Fibroblast of the conjunctiva (primary cell): ENCODE measurements at regions not wholly inside any gene's neighbourhood (a gene's known extent, or its start where the extent isn't known, plus 50 kb on each side); places are given as distances from the start of the nearest gene placed in this dataset.
"Not testable (repeated sequence)": the region's sequence is repeated elsewhere in the genome, so short reads cannot be mapped to it uniquely, and the experiment has no call there.

Experiments used
- DNase-seq: peaks from one replicate; pipeline ENCODE4 v3.0.0-alpha.2; 2010; ENCODE audit warnings: low read depth

DNA sequence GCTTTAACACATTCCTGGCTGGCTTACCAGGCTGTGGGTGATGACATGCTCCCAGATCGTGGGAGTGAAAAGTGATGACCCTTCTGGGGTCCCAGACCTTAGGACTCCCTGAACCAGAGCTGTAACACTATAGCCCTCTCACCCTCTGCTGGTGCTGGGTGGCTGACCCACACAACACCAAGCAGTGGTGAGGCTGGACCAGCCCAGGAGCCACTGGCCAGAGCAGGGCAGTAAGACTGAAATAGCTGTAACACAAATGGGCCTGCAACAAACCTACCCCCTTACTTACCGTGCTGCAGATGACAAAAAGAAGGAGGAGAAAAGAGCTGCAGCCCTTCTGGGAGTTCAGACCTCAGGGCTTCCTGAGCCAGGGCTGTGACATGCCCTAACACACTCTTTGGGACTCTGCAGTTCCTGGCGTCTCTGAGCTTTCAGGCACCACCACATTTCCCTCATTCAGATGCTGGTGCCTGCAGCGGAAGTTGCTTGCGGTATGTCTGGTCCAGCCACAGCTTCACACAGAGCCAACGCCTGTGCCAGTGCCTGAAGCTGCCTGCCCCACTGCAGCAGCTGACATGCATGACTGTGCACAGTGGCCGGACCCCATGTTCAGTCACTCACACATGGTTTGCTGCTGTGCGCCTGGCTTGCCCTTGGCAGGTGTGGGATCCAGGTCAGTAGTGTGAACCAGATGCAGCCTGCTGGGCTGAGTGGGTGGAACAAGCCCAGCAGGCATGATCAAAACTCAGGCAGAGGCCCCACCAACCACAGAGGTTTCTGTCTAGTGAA is 1247.4 kb downstream of the EFNA5 start:
- no peak for DNase-seq

- DNase-seq = no peak
Observed at GRCh38 chr5:106420102-106420501, 1250.6 kb downstream of the EFNA5 start.

GRCh38 chr5:106418196-106418595 is 1252.5 kb downstream of the EFNA5 start:
- DNase-seq = no peak

DNA sequence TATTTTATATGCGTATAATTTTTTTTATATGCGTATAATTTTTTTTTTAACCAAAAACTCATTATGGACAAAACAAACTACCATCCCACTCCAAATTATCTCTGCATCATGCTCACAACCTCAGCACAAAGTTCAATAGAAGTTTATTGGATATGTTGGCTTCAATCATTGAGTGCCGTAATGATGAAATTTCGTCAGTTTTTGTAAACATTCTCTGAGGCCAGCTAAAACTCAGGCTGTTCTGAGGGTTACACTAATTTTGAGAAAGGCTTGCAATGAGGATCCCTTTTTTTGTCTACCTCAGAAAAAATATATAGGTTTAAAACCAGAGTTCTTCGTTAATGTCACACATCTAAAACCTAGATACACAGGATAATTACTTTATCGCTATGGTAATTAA is 1253.2 kb downstream of the EFNA5 start:
- DNase-seq = no peak

GRCh38 chr5:106417163-106417562 is 1253.6 kb downstream of the EFNA5 start:
- DNase-seq = no peak

DNA sequence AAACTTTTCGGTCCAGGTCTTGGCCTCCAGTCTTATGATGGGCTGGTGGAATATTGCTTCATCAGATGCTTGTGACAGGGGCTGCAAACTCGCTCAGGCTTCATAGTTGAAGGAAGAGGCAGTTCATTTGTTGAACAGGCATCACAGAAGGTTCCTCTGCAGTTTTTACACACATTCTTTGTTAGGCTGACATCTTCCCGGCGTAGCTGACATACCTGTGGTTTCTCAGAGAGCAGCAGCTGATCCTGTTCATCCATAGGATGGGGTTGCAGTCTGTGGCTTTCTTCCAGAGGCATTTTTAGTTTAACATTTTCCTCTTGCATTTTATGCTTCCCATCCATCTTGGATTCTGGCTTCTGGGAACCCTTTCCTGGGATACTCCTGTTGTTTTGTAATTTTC is 1255.2 kb downstream of the EFNA5 start:
- peak; percentile 47 for DNase-seq

GRCh38 chr5:106414342-106414741 is 1256.4 kb downstream of the EFNA5 start:
- DNase-seq = no peak

- no peak for DNase-seq
Observed at GRCh38 chr5:106412606-106413005, 1258.1 kb downstream of the EFNA5 start.

- no peak for DNase-seq
Observed at GRCh38 chr5:106408570-106408969, 1262.2 kb downstream of the EFNA5 start.

- no peak for DNase-seq
Observed at GRCh38 chr5:106408141-106408540, 1262.6 kb downstream of the EFNA5 start.

GRCh38 chr5:106401561-106401960 is 1269.2 kb downstream of the EFNA5 start:
- DNase-seq = no peak

DNA sequence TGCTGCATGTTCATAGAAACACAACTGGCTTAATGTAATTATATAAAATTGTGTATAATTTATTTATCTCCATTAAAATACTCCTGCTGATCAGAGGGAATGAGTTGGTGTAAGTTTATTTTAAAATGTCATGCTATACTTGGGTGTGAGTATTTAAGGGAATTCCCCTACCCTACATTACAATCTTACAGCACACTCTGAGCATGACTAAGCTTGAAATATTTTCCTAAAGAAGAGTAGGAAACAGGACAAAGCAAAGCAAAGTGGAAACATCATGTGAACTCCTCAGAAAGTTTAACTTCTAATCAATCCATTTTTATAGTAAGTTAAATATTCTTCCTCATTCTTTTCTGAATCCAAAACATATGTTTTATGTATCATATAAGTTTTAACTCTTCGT is 1271.3 kb downstream of the EFNA5 start:
- DNase-seq = peak; percentile 26

DNA sequence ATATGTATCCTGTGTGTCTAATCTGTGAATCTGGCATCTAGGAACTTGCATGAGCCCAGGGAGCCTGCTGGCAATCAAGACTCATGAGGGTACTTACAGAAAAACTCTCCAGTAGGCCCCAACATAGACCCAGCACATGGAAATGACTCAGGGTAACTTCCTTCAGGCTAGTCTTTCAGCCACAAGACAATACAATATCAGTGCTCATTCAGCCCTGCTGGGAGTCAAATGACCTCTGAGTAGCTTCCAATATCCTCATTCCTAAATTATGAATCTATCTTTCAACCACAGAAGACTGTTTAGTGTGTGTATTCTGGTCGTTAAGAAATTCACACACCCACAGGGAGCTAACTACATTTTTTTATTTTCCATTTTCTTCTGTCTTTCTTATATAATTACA is 1273.0 kb downstream of the EFNA5 start:
- DNase-seq = peak; percentile 68

DNA sequence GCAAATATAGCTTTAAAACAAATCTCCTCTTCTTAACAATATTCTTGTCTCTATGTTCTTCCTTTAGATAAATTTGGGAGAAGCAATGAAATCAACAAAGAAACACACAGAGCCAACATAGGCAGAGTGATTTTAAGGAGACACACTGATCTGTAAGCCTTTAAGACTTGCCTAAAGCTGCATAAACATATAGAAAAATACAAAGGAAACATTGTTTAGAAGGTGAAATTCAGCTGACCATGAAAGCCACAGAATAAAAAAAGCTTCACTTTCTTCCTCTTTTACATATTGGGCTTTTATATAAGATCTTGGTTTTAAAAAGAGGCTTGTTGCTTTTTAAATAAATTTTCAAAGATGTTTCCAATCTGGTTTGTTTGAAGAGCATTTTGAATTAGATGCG is 1277.5 kb downstream of the EFNA5 start:
- DNase-seq = no peak

- DNase-seq = no peak
Observed at GRCh38 chr5:106392766-106393165, 1278.0 kb downstream of the EFNA5 start.

DNA sequence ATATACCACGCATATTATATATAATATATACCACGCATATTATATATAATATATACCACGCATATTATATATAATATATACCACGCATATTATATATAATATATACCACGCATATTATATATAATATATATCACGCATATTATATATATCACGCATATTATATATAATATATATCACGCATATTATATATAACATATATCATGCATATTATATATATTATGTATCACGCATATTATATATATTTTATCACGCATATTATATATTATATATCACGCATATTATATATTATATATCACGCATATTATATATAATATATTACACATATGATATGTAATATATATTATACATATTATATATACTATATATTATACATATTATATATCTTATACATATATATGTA is 1283.0 kb downstream of the EFNA5 start:
- not testable (repeated sequence) for DNase-seq

DNA sequence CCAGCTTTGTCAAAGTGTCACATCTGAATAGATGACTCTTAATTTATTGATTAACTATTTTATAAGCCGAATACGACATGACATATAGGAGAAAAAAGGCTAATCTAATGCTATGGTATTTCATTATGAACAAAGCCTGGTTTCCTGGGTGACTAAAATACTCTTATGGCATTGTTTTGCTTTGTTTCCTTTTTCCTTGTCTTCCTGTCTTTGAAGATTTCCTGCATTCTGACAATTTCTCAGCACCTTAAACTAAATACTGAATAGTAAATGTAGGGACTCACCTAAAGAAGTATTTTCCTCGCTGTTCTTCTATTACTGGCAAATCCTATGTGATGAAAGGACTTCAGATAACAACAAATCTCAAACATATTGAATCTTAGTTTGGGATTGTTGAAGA is 1284.5 kb downstream of the EFNA5 start:
- no peak for DNase-seq

DNA sequence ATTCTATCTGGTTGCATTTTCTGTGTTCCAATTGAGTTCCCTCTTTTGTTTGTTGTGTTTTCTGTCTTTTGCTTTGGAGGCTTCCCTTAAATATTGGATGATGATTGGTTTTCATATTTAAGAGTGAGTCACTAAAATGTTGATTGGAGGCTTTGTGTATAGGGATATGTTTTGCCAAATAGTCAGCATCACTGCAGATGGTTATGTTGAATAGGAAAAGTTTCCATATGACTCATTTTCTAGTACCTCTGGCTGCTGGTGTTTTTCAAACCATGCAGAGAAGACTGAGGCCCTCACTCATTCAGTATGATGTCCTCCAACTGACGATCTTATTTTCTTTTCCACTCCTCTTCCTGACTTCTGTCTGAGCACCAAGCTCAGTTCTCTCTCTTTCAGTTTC is 1290.0 kb downstream of the EFNA5 start:
- peak; percentile 39 for DNase-seq

DNA sequence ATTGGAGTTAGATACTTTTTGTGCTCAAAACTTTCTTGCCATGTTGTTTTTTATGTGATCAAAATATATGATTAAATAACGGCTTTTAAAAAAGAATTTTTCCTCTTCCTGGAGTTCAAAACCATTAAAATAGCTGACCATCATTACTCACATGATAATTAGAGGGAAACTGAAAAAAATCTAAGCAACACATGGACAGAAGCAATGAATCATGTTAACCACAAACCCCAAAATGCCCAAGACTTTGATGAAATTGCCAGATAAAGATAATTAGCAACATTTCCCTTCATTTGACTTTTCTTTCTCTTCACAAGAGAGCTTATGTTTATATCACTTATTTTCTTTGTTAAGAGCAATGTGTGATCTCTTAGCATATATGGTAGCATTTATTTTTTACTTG is 1294.2 kb downstream of the EFNA5 start:
- no peak for DNase-seq

DNA sequence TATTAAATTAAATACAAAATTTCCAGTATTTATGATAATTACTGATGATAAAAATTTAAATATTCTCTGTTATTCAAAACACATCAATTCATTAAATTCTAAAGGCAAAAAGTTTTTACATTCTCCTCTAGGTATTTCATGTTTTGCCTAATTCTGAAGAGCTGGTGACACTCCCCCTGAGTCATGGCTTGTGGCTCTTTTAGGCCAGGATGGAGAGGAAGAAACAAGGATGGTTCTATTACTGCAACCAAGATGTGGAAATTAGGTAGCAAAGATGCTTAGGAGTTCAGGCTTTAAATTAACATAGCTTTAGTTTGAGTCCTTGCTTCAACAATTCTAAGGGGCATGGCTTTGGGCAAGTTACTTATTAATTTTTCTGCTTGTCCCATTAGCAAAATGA is 1295.8 kb downstream of the EFNA5 start:
- no peak for DNase-seq

DNA sequence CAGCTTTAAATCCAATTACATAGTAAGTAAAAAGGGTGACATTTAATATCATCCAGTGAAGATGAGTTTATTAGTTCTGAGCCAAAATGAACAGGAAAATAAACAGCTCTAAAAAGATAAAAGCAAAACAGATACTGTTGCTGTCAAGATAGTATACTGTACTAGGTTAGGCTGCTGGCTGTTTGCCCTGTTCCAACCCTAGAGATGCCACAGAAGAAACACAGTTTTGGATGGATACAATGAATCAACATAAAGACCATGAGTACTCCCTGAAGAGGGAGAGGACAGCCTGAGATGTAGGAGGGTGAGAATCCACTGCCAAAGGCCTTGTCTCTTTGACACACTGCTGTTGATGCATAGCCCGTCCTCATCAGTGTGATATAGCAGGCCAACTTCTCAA is 1302.7 kb downstream of the EFNA5 start:
- no peak for DNase-seq

- DNase-seq = no peak
Observed at GRCh38 chr5:106367281-106367680, 1303.5 kb downstream of the EFNA5 start.

- no peak for DNase-seq
Observed at GRCh38 chr5:106363578-106363977, 1307.2 kb downstream of the EFNA5 start.

GRCh38 chr5:106361905-106362304 is 1308.8 kb downstream of the EFNA5 start:
- no peak for DNase-seq
